HG03520 (cell line): ENCODE measurements at regions not wholly inside any gene's neighbourhood (a gene's known extent, or its start where the extent isn't known, plus 50 kb on each side); places are given as distances from the start of the nearest gene placed in this dataset.

ENCODE experiments used
- ATAC-seq: cut with Tn5 transposase; IDR thresholded peaks from one replicate; pipeline ENCODE4 v1.9.1; 2021; ENCODE audit warnings: mild to moderate bottlenecking, moderate library complexity; ENCODE audit not compliant: unreplicated experiment

DNA sequence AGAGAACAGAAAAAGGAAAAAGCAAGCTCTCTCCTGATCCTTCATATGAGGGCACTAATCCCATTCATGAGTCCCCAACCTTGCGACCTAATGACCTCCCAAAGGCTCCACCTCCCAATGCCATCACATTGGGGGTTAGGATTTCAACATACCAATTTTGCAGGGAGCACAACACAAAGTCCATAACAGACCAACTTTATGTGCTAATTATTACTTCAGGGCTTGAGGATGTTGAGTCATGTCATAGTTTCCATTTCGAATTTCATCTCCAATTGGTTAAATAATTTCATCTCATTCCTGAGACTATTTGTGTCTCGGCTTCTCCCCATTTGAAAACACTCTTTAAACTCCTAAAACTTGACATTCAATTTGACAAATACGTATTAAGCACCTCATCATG, 69.9 kb upstream of the KLF7 start:
- ATAC-seq: no peak

DNA sequence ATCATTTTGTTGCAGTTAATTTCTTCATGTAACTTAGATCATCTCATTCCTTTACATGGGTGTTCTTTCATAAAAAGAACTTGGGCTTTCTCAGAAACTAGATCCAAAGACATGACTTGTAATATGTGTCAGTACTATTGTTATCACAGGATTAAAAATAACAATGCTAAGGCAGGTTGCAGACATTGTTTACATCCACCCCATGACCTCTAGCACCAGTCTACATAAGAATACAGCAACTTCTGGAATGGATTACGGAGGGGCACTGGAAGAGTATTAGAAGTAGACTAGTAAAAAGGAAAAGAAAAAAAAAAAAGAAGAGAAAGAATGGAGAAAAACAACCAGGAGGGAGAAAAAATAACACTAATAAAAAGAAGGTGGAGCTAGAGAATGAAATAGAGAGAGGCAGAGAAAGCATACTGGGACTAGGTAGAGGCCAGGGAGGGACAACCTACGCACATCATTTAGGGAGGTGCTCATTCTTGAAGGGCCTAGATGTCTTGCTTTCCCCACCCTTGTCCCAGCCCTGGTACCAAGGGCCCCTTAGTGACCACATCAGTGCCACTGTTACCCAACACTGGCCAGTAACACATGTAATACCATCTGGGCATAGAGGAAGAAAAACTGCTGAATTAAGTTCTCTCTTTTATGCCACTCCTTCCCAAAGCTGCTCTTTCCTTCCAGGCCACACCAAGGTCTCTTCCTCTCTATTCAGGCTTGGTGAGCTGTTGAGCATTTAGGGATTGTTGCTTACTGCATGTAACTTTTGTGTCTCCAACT, 70.6 kb upstream of the KLF7 start:
- ATAC-seq: no peak

DNA sequence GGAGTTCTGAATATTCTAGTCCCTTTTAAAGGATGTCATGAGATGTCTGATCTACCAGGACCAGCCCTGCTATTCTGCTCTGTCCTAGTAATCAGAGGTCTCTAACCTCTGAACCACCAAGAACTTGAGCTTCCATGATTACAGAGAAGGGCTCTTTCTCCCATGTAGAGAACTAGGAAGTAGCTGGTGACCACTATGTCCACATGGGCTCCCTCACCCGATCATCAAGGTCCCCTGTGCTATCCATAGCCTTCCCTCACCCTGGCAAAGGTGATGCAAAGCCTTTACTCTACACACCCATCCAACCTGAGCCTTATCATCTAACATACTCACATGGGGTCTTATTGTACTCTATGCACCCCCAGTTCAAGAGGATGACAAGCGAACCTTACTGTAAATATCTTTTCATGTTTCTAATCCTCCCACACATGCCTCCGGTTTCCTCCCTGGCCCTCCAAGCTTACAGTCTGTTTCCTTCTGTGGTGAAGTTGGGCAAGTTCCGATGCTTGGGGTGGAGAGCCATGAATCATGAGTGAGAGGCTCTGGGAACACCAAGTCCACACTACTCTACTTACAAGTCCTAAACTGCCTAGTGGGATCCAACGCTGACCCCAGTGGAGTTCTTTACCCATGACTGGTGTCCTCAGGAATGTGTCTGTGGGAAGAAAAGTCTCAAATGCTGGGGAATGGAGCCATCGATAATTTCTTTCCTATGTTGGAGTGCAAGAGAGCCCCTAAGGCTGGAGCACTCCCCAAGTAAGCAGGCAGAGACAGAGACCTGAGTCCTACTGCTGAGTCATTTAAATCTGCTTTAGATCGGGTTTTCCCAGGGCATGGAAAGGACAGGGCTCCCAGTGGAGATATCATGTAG, 73.3 kb upstream of the KLF7 start:
- no peak for ATAC-seq

DNA sequence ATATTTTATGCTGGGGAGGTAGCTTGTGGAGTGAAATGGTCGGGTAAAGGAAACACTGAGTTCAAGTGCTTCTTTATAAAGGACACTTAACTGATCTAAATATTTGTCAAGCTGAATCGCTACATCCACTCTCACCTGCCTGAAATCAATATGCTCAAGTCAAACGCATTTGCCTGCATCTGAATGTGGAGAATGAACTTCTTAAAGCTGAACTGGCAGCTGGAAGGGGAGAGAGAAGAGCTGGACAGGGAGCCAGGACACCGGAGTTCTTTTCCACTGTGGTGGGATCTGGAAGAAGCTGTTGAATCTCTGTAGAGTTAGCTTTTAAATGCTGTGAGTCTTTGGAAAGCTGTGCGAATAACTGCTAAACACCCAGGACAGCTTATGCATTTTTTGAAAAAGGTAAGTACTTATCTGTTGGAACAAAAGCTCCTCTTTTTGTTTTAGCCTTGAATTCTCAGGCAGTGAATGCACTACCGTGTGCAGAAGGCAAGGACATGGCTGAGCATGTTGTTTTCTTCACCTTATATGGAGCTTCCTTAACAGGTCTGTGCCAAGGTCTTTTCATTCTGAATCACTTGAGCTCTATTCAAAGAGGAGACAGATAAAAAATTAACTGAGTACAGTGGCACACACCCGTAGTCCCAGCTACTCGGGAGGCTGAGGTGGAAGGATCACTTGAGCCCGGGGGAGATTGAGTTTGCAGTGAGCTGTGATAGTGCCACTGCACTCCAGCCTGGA, 74.2 kb upstream of the KLF7 start:
- no peak for ATAC-seq

DNA sequence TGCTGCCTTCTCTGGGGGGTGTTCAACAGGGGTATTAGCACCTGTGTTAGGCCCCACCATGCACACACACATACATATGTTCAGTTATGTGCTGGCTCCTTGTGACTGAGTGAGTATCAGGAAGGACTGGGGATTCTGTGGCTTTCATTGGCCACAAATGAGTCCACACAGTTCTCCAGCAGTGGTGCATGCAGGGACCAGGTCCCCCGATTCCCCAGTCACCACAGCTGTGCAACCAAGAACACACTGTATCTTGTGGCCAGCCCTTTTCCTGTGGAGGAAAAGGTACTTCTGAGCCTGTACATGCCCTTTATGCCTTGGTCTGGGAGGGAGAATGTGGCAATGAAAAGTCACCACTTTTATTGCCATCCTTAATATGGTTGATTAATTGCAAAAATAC, 74.9 kb upstream of the KLF7 start:
- ATAC-seq: no peak

DNA sequence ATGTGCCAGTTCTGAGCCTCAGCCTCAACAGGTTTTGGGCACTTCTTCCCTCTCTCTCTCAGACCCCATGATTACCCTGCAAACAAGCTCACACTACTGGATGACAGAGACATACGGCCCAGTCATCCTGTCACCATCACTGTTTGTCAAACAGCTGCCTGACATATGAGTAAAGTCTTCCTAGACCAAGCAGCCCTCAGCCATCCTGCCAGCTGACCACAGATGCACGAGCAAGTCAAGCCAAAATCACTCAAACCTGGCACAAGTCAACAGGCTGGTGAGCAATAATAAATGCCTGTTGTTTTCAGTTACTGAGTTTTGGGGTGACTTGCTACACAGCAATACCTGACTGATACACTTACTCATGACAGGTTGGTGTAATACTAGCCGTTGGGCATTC, 75.5 kb upstream of the KLF7 start:
- ATAC-seq: no peak

DNA sequence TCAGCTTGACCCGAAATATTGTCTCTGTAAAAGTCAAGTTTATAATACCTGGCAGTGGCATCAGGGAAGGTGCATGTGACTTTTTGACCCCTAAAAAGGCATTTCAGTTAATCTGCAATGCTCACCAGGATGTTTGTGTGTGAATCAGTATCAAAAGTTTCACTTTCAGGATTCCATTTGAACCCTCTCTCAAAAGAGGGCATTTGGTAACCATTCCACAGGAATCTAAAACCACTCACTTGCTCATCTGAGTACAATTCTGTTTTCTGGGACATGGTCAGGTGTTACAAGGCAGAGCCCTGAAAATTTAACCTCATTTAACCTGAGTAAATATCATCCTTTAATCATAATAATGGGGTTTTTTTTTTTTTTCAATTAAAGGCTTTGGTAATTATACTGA, 77.9 kb upstream of the KLF7 start:
- ATAC-seq: no peak

DNA sequence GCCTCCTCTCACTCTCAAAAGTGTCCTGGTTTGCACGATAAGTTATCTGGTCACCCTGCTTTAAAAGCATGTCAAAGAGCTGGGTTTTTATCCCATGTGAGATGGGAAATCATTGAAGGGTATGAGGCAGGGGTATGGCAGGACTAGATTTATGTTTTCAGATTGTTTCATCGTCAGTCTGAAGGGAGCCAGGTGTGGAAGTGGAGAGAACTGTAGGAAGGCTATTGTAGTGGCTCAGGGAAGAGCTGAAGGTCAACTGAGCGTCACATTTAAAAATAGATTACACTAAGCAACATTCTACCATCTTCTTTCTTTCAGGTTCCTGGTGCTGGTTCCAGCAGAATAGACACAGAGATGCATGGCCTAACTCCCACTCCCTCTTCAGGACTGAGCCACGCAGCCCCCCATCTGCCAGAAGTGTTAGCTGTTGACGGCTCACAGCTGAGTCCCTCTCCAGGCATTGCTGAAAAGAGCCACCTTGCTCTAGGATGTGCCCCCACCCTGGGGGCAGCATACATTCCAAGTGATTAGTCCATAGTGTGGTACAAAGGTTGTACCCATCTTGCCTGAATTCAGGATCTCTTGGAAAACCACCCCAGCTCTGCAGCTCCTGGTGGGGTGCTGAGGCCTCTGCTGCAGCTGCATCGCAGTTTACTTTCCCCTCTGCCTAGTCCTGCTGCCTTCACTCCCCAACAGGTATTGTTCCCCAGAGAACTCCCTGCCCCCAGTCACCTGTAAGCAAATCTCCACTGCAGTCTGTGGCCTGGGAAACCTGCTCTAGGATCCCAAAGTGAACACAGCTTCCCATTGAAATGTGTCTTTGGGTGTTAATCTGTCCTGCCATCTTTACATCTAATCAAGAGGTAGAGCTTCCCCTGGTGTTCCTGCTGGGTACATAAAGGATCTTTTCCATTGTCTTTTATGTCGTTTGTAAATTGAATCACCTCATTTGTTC, 79.5 kb upstream of the KLF7 start:
- no peak for ATAC-seq

DNA sequence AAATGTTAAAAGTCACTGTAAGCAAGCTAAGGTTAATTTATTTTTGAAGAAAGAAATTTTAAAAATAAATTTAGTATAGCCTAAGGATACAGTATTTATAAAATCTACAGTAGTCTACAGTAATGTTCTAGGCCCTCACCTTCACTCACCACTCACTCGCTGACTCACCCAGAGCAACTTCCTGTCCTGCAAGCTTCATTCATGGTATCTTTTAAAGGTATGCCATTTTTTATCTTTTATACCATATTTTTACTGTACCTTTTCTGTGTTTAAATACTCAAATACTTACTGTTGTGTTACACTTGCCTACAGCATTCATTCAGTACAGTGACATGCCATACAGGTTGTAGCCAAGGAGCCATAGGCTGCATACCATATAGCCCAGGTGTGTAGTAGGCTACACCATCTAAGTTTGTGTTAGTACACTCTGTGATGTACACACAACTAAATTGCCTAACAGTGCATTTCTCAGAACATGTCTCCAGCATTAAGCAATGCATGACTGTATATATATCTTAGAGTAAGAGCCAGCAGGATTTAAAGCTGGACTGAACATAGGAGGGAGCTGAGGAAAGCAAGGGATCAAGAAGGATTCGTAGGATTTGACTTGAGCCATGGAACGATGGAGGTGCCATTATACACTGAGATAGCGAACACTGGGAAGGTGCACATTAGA, 83.1 kb upstream of the KLF7 start:
- no peak for ATAC-seq

DNA sequence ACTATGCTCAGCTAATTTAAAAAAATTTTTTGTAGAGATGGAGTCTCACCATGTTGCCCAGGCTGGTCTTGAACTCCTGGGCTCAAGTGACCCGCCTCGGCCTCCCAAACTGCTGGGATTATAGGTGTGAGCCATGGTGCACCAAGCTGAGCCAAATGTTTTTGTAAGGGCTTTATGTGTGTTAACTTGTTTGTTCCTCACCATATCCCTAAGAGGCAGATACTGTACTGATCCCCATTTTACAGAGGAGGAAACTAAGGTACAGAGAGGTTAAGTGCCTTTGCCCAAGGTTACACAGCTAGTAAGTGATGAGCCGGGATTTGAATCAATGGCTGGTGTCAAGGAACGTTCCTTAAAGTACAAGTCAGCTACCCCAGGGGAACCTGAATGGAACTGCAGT, 85.3 kb upstream of the KLF7 start:
- no peak for ATAC-seq

DNA sequence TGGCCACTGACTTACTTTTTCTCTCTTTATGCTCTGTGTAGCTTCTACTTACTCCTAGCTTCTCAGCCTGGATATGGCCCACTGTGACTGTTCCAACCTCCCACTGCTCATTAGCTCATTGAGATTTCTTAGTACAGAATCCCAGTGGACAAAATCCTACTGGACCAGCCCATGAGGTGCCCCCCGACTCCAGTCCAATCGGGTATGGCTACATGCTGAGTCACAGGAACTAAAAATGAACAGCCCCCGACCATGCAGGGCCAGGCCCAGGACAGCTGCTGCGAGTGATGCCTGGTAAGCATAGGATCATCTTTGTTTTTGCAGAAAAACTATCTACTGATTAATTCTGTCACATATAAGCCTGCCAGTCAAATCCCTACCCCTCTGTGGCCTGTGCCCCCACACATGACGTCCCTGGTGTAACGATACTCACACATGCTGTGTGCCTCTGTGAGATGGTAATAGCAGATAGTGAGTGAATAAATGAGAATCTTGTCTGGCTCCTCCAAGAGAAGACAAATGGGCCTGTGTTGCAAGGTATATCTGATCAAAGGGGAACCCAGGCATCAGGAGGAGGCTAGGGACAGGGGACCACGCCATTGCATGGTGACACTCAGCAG, 85.9 kb upstream of the KLF7 start:
- ATAC-seq: no peak

DNA sequence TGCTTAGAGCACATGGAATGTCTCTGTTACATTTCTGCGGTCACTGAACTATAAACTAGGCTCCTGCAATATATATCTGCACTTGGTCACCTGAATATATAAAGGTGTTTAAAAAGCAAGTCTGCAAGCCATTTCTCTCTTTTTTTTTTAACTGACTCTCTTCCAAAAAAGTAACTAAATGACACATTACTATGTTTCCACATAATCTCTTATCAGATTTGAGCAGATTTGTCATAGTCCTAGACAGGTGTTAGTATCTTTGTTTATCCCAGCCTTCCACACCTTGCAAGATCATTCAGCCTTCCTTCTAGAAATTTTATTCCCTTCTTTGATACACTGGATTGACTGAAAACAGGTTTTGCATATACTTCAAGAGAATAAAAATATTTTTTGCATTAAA, 86.7 kb upstream of the KLF7 start:
- ATAC-seq: no peak

DNA sequence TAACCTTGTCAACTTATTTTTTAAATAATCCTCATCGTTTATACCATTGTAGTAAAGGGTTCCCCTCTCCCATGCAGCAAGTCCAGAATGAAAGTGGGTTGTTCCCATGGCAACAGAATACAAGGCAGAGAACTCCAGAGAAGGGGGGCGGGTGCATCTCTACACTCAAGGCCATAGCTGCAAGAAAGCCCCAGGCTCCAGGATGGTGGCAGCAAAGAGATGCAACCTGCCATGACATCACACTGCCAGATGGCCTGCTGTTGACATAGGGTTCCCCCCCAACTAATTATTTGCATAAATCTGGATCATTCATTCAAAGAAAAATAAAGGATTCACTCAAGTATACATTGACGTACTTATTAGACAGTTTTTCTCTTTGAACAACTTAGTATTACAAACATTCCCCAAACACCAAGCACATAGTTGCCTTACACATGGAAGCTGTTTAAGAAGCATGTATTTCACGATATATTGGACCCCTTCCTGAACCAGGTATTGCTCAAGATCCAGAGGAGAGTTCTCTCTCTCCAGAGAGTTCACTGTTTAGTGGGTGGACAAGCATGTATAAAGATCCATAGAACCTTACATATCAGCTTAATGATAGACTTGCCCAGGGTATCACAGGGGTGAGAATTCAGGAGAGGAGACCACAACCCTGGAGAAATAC, 87.4 kb upstream of the KLF7 start:
- no peak for ATAC-seq

DNA sequence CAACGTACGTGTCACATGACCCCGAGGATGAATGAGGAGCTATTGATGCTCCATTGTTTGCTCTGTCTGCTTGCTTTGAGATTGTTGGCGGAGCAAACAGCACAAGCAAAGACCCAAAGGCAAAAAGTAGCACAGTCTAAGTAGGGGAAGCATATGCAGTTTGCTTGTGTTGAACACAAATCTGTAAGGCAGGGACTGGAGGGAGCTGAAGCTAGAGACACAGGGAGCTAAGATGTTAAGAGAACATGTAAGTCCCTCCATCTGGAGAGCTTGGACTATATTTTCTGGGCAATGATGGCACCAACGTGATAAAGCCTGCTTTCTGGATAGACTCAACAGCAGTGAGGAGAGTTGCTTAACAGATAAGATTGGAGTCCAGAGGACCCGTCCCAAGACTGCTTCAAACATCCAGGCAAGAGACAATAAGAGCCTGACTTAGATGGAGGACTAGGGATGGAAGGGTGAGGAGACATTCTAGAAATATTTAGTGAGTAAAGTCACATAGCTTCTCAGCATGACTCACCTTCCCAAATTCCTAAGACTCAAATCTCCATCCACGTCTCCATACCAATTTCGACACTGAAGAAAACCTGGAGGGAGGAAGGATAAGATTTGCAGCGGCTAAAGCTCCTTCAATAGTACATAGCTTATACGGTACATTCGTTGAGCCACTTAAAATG, 88.1 kb upstream of the KLF7 start:
- ATAC-seq: no peak

DNA sequence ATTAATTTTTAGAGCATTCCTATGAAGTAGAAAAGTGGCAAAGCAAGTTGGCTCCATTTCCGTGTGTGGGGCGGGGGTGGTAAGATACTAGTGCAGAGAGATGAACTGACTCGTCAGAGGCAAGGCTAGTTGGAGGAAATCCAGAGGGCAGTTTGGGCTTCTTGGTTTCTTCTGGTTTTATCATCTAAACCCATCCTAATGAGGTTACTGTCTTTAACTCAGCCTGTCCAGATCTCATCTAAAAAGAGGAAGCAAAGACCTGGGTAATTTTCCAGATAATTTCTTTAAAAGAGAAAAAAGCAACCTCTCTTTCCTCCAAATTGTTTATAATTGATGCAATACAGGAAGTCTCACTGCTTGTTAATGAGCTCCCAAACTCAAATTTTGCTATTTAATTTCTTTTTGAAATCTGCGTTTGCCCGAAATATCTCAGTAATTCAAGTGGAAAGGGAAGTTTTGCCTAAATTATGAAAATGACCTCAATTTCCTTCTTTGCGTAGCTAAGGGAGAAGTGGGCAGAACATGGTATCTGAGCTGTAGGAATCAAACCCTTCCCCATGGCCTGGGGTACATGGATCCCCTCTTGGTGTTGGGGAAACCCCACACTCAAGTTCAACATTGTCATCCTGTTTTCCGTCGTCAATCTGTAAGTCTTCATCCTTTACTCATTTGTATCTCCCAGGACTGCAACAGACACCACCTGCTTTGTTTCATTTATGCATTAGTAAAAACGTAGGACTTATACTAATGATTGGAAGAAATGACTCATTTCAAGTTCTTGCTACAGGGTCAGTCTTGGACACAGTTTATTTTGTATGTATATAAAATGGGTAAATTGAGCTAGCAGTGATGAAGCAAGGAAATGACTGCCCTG, 89.1 kb upstream of the KLF7 start:
- ATAC-seq: no peak

DNA sequence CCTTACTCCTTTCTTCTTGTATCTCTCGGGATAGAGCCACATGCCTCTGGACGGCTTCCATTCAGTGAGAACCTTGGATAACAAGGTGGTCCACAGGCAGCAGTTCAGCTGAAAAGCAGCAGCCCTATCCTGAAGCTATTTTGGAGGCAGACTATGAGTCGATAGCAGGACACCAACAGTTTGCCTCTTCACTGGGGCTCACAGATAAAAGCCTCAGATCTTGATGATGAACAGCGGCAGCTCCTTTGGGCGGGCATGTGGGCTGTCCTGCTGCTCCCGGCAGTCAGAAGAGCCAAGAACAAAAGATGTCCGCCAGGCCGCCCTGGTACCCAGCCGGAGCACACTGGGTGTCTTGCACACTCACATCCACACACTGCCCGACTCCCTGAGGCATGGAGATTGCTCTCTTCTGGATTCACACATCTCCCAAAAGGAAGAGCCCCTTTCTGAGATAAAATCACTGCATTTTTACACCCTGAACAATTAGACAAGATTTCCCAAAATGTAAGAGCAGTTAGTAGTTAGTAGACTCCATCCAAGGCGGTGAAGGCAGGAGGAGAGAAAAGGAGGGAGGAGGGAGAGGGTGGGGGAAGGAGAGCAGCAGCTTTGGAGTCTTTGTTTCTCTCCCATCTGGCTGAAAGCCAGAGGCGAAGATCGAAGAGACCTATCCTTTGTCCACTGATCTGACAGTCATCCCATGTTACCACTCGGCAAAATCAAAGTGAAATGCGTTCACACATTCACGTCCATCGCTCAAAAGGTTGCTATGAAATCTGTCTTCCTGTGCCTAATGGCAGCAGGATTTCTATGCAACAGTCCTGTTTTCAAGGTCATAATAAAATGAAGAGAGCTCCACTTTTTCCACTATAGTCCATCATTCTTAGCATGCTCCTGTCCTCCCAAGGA, 90.1 kb upstream of the KLF7 start:
- no peak for ATAC-seq
